Activated CD8-positive, alpha-beta memory T cell treated with anti-CD3 and anti-CD28 coated beads, Interleukin-2, amount 50 U/mL, for 1 hour (primary cell): ENCODE measurements at regions not wholly inside any gene's neighbourhood (a gene's known extent, or its start where the extent isn't known, plus 50 kb on each side); places are given as distances from the start of the nearest gene placed in this dataset.

Experiments
- DNase-seq: peaks from one replicate; pipeline ENCODE4 v3.0.0-alpha.2; 2020; ENCODE audit errors: extremely low read depth

- DNase-seq: no peak
Measured at GRCh38 chr4:120432301-120432860, 365.7 kb upstream of the MAD2L1 start.

GRCh38 chr4:120431180-120431579 is 364.5 kb upstream of the MAD2L1 start:
- DNase-seq: no peak

GRCh38 chr4:120418146-120418545 is 351.5 kb upstream of the MAD2L1 start:
- no peak for DNase-seq

- DNase-seq: no peak
Measured at GRCh38 chr4:120415896-120416295, 349.2 kb upstream of the MAD2L1 start.

- DNase-seq: no peak
Measured at GRCh38 chr4:120406960-120407359, 340.3 kb upstream of the MAD2L1 start.

GRCh38 chr4:120403296-120403695 is 336.6 kb upstream of the MAD2L1 start:
- DNase-seq: no peak

GRCh38 chr4:120400441-120400840 is 333.8 kb upstream of the MAD2L1 start:
- no peak for DNase-seq

- no peak for DNase-seq
Measured at GRCh38 chr4:120399826-120400225, 333.2 kb upstream of the MAD2L1 start.

- no peak for DNase-seq
Measured at GRCh38 chr4:120395746-120396145, 329.1 kb upstream of the MAD2L1 start.

- no peak for DNase-seq
Measured at GRCh38 chr4:120355881-120356280, 289.2 kb upstream of the MAD2L1 start.

GRCh38 chr4:120354381-120354780 is 287.7 kb upstream of the MAD2L1 start:
- no peak for DNase-seq

- no peak for DNase-seq
Measured at GRCh38 chr4:120353235-120353634, 286.6 kb upstream of the MAD2L1 start.

- no peak for DNase-seq
Measured at GRCh38 chr4:120352739-120353138, 286.1 kb upstream of the MAD2L1 start.

GRCh38 chr4:120348948-120349347 is 282.3 kb upstream of the MAD2L1 start:
- DNase-seq: no peak

GRCh38 chr4:120348521-120348920 is 281.9 kb upstream of the MAD2L1 start:
- no peak for DNase-seq

- DNase-seq: no peak
Measured at GRCh38 chr4:120331486-120332370, 265.1 kb upstream of the MAD2L1 start.

GRCh38 chr4:120329386-120329785 is 262.7 kb upstream of the MAD2L1 start:
- no peak for DNase-seq

GRCh38 chr4:120327276-120327675 is 260.6 kb upstream of the MAD2L1 start:
- DNase-seq: no peak

- no peak for DNase-seq
Measured at GRCh38 chr4:120319046-120319767, 252.6 kb upstream of the MAD2L1 start.

GRCh38 chr4:120318196-120318846 is 251.7 kb upstream of the MAD2L1 start:
- DNase-seq: no peak

GRCh38 chr4:120317713-120318112 is 251.1 kb upstream of the MAD2L1 start:
- DNase-seq: no peak

- DNase-seq: no peak
Measured at GRCh38 chr4:120316416-120316815, 249.8 kb upstream of the MAD2L1 start.
